ENCODE measurements at regions not wholly inside any gene's neighbourhood (a gene's known extent, or its start where the extent isn't known, plus 50 kb on each side); places are given as distances from the start of the nearest gene placed in this dataset.
"Not testable (repeated sequence)": the region's sequence is repeated elsewhere in the genome, so short reads cannot be mapped to it uniquely, and the experiment has no call there.

DNA sequence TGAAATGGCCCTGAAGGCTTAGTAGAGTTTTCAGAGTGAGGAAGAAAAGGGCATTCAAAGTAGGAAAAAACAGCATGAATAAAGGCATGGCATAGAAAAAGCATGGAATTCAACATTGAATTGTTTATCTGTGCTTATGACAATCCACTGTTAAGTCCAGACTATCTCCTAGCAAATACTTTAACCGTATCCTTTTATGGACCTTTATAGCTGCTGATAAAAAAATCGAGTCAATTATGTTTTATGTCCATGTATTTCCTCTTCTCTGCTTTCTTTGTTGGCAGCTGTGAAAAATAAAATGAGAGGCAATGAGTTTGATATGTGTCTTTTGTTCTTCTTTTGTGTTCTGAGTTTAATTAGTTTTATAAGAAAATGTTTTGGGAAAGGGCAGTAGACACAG lies 70.4 kb downstream of the TDRD15 start:
- H3K27ac ChIP-seq (ENCODE audit: low read length) = no peak overlapping the region
- WGBS (ENCODE audit: insufficient coverage, insufficient read length) = no CpG with 5 or more reads among the region's 2 CpGs
- no peaks in the 10 kb centered on the region for H3K9me3 ChIP-seq (ENCODE audit: control insufficient read depth, insufficient read depth, low read length)
- H3K4me3 ChIP-seq (ENCODE audit: low read length) = no peak overlapping the region
- H3K27me3 ChIP-seq (ENCODE audit: control insufficient read depth, insufficient read depth, low read length) = no peaks in the 10 kb centered on the region
- no peak for DNase-seq (ENCODE audit: low read depth, low spot score)
- no peaks in the 10 kb centered on the region for H3K36me3 ChIP-seq (ENCODE audit: control insufficient read depth, insufficient read depth, low read length)
- no peaks in the 10 kb centered on the region for H3K4me1 ChIP-seq (ENCODE audit: control insufficient read depth, insufficient read depth, low read length)

DNA sequence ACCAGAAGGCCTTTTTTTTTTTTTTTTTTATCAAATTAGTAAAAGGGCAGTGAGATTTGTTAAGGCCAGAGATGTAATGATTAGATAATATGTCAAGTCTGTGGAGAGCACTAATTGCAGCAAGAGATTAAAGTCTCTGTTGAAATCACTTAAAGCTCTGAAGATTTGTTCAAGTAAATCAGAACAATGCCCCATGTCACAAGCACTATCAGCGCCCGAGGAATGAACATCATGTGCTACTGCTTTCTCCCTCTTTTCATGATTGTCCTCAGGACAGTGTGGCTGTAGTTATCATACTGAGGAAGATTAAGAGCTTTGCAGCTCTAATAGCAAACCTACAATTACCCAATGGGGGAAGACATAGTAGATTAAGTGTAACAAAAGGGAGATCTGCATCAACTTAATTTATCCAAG lies 71.1 kb downstream of the TDRD15 start:
- no peaks in the 10 kb centered on the region for H3K4me1 ChIP-seq (ENCODE audit: control insufficient read depth, insufficient read depth, low read length)
- no peak for DNase-seq (ENCODE audit: low read depth, low spot score)
- H3K27ac ChIP-seq (ENCODE audit: low read length) = no peak overlapping the region
- no CpG with 5 or more reads among the region's 2 CpGs for WGBS (ENCODE audit: insufficient coverage, insufficient read length)
- H3K9me3 ChIP-seq (ENCODE audit: control insufficient read depth, insufficient read depth, low read length) = no peaks in the 10 kb centered on the region
- no peak overlapping the region for H3K4me3 ChIP-seq (ENCODE audit: low read length)
- no peaks in the 10 kb centered on the region for H3K27me3 ChIP-seq (ENCODE audit: control insufficient read depth, insufficient read depth, low read length)
- H3K36me3 ChIP-seq (ENCODE audit: control insufficient read depth, insufficient read depth, low read length) = no peaks in the 10 kb centered on the region

DNA sequence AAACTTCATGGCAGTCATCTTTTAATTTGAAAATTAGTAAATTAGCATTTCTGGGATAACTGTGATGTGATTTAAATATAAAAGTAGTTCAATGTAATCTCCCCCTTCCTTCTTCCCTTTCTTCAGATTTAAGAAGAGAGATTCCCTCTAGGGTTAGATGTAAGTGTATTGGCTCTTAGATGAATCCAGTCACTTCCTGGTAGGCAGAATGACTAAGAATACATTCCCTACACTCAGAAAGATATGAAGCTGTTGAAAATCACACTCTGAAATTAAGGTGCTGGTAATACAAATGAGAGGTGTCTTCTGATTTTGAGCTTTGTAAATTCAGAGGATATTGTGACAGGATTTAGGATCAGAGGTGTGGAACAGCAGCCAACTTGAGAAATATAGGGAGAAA lies 71.6 kb downstream of the TDRD15 start:
- H3K4me1 ChIP-seq (ENCODE audit: control insufficient read depth, insufficient read depth, low read length) = no peaks in the 10 kb centered on the region
- H3K27ac ChIP-seq (ENCODE audit: low read length) = no peak overlapping the region
- H3K4me3 ChIP-seq (ENCODE audit: low read length) = no peak overlapping the region
- H3K9me3 ChIP-seq (ENCODE audit: control insufficient read depth, insufficient read depth, low read length) = no peaks in the 10 kb centered on the region
- no peaks in the 10 kb centered on the region for H3K27me3 ChIP-seq (ENCODE audit: control insufficient read depth, insufficient read depth, low read length)
- no peak for DNase-seq (ENCODE audit: low read depth, low spot score)
- no peaks in the 10 kb centered on the region for H3K36me3 ChIP-seq (ENCODE audit: control insufficient read depth, insufficient read depth, low read length)

DNA sequence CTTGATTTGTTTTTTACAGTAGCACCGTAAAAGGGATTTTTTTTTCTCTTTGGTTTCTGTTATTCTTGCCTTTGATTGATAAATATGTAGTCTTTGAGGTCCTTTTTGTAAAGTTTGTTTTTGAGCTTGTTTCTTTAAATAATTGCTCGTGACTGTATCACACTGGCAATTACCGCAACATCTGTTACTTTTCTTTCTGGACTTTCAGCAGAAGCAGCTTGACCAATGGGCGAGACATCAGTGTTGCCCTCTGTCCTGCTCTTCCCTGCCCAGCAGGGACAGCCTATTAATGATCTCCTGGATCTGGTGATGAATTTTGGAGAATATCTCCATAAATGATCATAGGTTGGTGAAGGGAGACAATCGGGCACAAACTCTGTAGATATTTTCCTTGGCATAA lies 74.9 kb downstream of the TDRD15 start:
- H3K9me3 ChIP-seq (ENCODE audit: control insufficient read depth, insufficient read depth, low read length) = no peaks in the 10 kb centered on the region
- no peak for DNase-seq (ENCODE audit: low read depth, low spot score)
- WGBS (ENCODE audit: insufficient coverage, insufficient read length) = no CpG with 5 or more reads among the region's 5 CpGs
- H3K4me1 ChIP-seq (ENCODE audit: control insufficient read depth, insufficient read depth, low read length) = no peaks in the 10 kb centered on the region
- no peaks in the 10 kb centered on the region for H3K27me3 ChIP-seq (ENCODE audit: control insufficient read depth, insufficient read depth, low read length)
- no peaks in the 10 kb centered on the region for H3K36me3 ChIP-seq (ENCODE audit: control insufficient read depth, insufficient read depth, low read length)
- H3K27ac ChIP-seq (ENCODE audit: low read length) = no peak overlapping the region
- H3K4me3 ChIP-seq (ENCODE audit: low read length) = no peak overlapping the region

DNA sequence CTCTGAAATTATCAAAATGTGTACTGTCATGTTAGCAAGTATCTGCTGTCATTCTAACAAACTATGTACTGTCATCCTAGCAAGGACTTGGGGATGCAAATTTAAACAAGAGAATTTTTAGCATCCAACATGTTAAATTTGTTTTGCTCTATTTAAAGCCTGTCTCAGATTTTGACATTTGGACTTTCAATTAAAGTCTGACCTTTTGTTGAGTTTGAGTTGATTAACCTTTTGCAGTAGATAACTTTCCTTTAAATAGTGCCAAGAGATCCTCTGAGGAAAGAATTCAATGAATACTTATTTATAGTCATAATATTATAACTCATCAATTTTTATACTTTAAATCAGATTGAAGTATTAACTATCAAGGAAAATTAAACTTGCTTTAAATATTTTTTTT lies 80.2 kb downstream of the TDRD15 start:
- H3K9me3 ChIP-seq (ENCODE audit: control insufficient read depth, insufficient read depth, low read length) = no peaks in the 10 kb centered on the region
- H3K27me3 ChIP-seq (ENCODE audit: control insufficient read depth, insufficient read depth, low read length) = no peaks in the 10 kb centered on the region

DNA sequence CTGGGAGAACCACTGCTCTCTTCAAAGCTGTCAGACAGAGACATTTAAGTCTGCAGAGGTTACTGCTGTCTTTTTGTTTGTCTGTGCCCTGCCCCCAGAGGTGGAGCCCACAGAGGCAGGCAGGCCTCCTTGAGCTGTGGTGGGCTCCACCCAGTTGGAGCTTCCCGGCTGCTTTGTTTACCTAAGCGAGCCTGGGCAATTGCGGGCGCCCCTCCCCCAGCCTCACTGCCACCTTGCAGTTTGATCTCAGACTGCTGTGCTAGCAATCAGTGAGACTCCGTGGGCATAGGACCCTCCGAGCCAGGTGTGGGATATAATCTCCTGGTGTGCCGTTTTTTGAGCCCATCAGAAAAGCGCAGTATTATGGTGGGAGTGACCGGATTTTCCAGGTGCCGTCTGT lies 90.3 kb downstream of the TDRD15 start:
- not testable (repeated sequence) for H3K27me3 ChIP-seq (ENCODE audit: control insufficient read depth, insufficient read depth, low read length); H3K27ac ChIP-seq (ENCODE audit: low read length); H3K36me3 ChIP-seq (ENCODE audit: control insufficient read depth, insufficient read depth, low read length); H3K4me1 ChIP-seq (ENCODE audit: control insufficient read depth, insufficient read depth, low read length); H3K4me3 ChIP-seq (ENCODE audit: low read length); DNase-seq (ENCODE audit: low read depth, low spot score); H3K9me3 ChIP-seq (ENCODE audit: control insufficient read depth, insufficient read depth, low read length)
- WGBS (ENCODE audit: insufficient coverage, insufficient read length) = no CpG with 5 or more reads among the region's 10 CpGs

More for the DNA sequence above, 80.2 kb downstream of the TDRD15 start:
- DNase-seq (ENCODE audit: low read depth, low spot score) = no peak
- H3K27ac ChIP-seq (ENCODE audit: low read length) = no peak overlapping the region
- no peaks in the 10 kb centered on the region for H3K36me3 ChIP-seq (ENCODE audit: control insufficient read depth, insufficient read depth, low read length)
- H3K4me3 ChIP-seq (ENCODE audit: low read length) = no peak overlapping the region
- H3K4me1 ChIP-seq (ENCODE audit: control insufficient read depth, insufficient read depth, low read length) = no peaks in the 10 kb centered on the region

DNA sequence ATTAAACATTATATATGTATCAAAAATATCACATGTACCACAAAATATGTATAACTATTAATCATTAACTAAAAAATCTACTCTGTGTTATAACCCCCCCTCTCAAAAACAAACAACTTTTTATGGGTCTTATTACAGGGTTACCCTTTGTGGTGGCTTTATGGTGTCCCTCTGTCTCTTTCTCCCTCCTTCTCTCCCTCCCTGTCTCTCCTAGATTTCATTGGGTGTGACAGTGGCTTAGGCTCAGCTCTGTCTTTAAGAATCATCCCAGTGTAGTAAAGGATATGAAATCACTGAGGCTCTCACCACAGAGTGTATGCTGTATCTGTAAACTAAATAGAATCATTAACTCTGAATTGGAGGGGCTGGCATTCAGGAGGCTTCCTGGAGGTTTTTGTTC lies 93.7 kb downstream of the TDRD15 start:
- DNase-seq (ENCODE audit: low read depth, low spot score) = no peak

DNA sequence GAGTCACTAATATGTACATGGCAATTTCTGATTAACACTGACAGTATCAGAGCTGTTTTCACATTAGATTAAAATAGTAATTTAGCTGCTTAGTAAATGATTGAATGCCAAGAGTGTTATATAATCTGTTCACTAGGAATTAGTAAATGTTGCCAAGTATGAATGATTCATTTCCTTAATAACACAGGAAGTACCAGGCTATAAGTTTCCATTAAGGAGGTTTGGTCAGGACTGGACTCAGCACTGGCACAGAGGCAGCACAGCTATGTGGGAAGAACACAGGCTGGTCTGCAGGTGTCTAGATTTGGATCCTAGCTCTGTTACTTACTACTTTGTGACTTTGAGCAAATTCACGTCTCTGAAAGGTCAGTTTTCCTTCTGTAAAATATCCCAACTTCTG lies 97.2 kb downstream of the TDRD15 start:
- WGBS (ENCODE audit: insufficient coverage, insufficient read length) = no CpG with 5 or more reads among the region's 1 CpG
- no peaks in the 10 kb centered on the region for H3K9me3 ChIP-seq (ENCODE audit: control insufficient read depth, insufficient read depth, low read length)
- H3K4me1 ChIP-seq (ENCODE audit: control insufficient read depth, insufficient read depth, low read length) = no peaks in the 10 kb centered on the region; the same call in 1 of the 2 replicates
- DNase-seq (ENCODE audit: low read depth, low spot score) = no peak
- no peak overlapping the region for H3K4me3 ChIP-seq (ENCODE audit: low read length)
- no peaks in the 10 kb centered on the region for H3K36me3 ChIP-seq (ENCODE audit: control insufficient read depth, insufficient read depth, low read length)
- H3K27me3 ChIP-seq (ENCODE audit: control insufficient read depth, insufficient read depth, low read length) = no peaks in the 10 kb centered on the region
- no peak overlapping the region for H3K27ac ChIP-seq (ENCODE audit: low read length)

More for the DNA sequence above, 93.7 kb downstream of the TDRD15 start:
- Histone ChIP-seq H3K4me1 (ENCODE audit: control insufficient read depth, insufficient read depth, low read length) (no peaks in the 10 kb centered on the region), H3K27ac (ENCODE audit: low read length) (no peak overlapping the region), H3K27me3 (ENCODE audit: control insufficient read depth, insufficient read depth, low read length) (no peaks in the 10 kb centered on the region), H3K9me3 (ENCODE audit: control insufficient read depth, insufficient read depth, low read length) (no peaks in the 10 kb centered on the region), H3K36me3 (ENCODE audit: control insufficient read depth, insufficient read depth, low read length) (no peaks in the 10 kb centered on the region), H3K4me3 (ENCODE audit: low read length) (no peak overlapping the region)

DNA sequence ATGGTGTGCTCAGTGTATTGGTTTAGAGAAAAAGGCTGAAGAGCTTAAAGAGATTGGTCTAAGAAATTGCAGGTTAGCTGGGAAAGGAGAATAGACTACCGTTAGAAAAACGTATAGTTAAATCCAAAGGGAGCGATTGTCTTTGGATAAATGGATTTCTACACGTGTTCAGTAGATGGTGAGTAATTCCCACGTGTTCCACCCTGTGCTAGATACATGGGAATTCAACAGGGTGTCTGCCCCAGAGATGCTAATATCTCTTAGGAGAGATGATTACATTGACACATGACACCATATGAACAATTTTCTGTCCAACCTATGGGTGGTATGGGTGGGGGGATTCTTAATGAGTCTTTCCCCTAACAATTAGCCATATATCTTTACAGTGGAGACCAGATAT lies 99.8 kb downstream of the TDRD15 start:
- Histone ChIP-seq H3K9me3 (ENCODE audit: control insufficient read depth, insufficient read depth, low read length) (no peaks in the 10 kb centered on the region), H3K4me1 (ENCODE audit: control insufficient read depth, insufficient read depth, low read length) (peaks cover 3% of the 10 kb centered on the region; the same call in 1 of the 2 replicates), H3K4me3 (ENCODE audit: low read length) (no peak overlapping the region), H3K27me3 (ENCODE audit: control insufficient read depth, insufficient read depth, low read length) (no peaks in the 10 kb centered on the region), H3K36me3 (ENCODE audit: control insufficient read depth, insufficient read depth, low read length) (no peaks in the 10 kb centered on the region), H3K27ac (ENCODE audit: low read length) (no peak overlapping the region)
- no CpG with 5 or more reads among the region's 5 CpGs for WGBS (ENCODE audit: insufficient coverage, insufficient read length)
- no peak for DNase-seq (ENCODE audit: low read depth, low spot score)

DNA sequence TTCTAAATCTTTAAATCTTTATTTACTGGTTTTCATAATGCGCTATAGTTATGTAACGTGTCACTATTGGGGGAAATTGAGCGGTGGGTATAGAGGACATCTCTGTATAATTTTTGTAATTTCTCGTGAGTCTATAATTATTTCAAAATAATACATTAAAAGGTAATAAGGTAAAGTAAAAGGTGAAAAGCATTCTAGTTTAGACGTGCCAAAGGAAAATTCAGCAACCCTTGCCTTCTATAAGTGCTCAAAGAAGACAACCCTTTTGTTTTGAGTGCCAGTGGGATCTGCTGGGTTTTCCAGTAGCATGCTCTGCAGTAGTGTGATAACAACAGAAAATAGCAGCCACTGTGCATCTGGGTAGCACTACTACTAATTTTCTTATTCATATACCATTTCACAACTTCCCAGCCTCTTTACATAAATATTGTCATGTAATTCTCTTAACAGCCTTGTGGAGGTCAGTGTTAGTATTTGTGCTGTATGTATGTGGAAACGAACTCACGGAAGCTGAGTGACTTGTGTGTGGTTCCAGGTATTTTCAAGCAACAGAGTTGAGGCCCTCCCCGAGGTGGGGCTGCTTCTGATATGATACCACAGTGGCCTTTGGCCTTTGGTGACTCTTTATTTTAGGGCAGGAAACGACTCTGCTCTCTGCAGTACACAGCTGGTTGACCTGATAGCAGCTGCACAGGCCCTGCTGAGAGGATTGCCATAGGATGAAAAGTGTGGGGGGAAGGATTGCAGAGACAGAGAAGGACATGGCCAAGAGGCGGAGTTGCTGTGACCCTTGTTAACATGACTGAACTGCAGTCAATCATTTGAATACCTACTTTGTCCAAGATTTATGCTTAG lies 104.5 kb downstream of the TDRD15 start:
- Histone ChIP-seq H3K36me3 (ENCODE audit: control insufficient read depth, insufficient read depth, low read length) (no peaks in the 10 kb centered on the region), H3K4me1 (ENCODE audit: control insufficient read depth, insufficient read depth, low read length) (peaks cover 3% of the 10 kb centered on the region; the same call in 1 of the 2 replicates), H3K27me3 (ENCODE audit: control insufficient read depth, insufficient read depth, low read length) (no peaks in the 10 kb centered on the region), H3K27ac (ENCODE audit: low read length) (no peak overlapping the region), H3K4me3 (ENCODE audit: low read length) (no peak overlapping the region), H3K9me3 (ENCODE audit: control insufficient read depth, insufficient read depth, low read length) (no peaks in the 10 kb centered on the region)
- DNase-seq (ENCODE audit: low read depth, low spot score) = no peak
- no CpG with 5 or more reads among the region's 10 CpGs for WGBS (ENCODE audit: insufficient coverage, insufficient read length)

DNA sequence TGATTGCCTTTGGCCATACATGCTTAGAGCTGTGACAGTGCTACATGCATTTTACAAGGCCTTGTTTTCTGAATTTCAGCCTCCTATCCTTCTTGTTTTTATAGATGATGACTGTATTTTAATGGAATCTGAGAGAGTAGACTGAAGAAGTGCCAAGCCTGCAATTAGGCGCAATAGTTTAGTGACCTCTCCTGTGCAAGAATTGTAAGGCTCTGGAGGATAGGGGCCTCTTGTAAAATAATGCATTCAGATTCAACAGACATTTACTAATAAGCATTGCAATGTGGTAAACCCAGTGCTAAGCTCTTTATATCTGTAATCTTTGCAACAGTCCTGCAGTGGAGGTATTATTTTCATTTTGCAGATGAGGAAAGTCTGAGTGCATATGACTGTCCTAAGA lies 105.5 kb downstream of the TDRD15 start:
- H3K9me3 ChIP-seq (ENCODE audit: control insufficient read depth, insufficient read depth, low read length) = no peaks in the 10 kb centered on the region
- no peaks in the 10 kb centered on the region for H3K36me3 ChIP-seq (ENCODE audit: control insufficient read depth, insufficient read depth, low read length)
- peaks cover 3% of the 10 kb centered on the region; the same call in 1 of the 2 replicates for H3K4me1 ChIP-seq (ENCODE audit: control insufficient read depth, insufficient read depth, low read length)
- DNase-seq (ENCODE audit: low read depth, low spot score) = no peak
- no CpG with 5 or more reads among the region's 1 CpG for WGBS (ENCODE audit: insufficient coverage, insufficient read length)
- H3K27me3 ChIP-seq (ENCODE audit: control insufficient read depth, insufficient read depth, low read length) = no peaks in the 10 kb centered on the region
- H3K4me3 ChIP-seq (ENCODE audit: low read length) = no peak overlapping the region
- H3K27ac ChIP-seq (ENCODE audit: low read length) = no peak overlapping the region

All from iPS DF 6.9 (cell line).